ENCODE measurements at regions not wholly inside any gene's neighbourhood (a gene's known extent, or its start where the extent isn't known, plus 50 kb on each side); places are given as distances from the start of the nearest gene placed in this dataset.

- DNase-seq: no peak
Measured at GRCh38 chr11:119979701-119980100, 158.2 kb downstream of the TRIM29 start.

- DNase-seq: no peak
Measured at GRCh38 chr11:119978696-119979095, 159.2 kb downstream of the TRIM29 start.

DNA sequence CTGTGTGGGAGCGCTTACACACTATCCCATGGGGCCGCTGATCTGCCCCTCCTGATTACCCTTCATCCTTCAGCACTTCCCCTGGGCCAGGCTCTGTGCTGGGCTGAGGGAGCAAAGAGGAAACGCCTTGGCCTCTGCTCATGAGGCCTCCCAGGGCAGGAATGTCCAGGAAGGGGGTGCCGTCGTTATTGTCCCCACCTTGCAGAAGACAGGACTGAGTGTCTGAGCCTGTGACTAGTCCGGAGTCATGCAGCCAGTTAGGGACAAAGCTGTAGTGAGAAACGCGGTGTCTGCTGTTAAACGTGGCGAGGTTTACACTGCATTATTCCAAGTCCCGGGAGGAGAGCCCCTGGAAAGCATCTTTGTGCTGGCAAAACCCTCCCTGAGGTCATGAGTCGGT lies 160.0 kb downstream of the TRIM29 start:
- DNase-seq: no peak

- DNase-seq: no peak
Measured at GRCh38 chr11:119977561-119977860, 160.4 kb downstream of the TRIM29 start.

GRCh38 chr11:119976805-119977560 lies 160.9 kb downstream of the TRIM29 start:
- no peak for DNase-seq

DNA sequence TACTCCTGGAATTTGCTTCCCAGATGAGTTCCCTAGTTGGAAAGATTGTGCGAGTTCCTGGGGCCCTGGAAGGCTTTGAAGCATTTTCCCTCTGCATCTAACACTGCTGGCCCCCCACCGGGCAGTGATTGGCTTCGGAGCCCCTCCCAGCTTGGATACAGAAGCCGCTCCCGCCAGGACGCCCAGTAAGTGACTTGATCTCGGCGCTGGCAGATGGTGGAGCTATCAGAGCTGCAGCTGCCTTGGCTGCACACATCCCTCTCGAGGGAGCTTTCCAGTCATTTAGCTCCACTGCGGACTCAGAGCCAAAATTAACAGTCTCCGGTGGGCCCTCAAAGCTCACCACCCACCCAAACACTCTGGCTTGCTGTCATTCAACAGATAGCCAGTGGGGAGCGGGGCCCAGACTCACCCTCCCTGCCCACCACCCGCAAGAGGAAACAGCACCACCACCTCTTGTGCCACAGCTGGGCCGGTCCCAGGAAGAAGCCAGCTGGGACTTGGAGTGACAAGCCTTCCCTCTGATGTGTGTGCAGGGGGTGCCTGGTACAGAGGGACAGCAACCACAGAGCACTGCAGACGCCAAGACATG lies 162.3 kb downstream of the TRIM29 start:
- DNase-seq: no peak

DNA sequence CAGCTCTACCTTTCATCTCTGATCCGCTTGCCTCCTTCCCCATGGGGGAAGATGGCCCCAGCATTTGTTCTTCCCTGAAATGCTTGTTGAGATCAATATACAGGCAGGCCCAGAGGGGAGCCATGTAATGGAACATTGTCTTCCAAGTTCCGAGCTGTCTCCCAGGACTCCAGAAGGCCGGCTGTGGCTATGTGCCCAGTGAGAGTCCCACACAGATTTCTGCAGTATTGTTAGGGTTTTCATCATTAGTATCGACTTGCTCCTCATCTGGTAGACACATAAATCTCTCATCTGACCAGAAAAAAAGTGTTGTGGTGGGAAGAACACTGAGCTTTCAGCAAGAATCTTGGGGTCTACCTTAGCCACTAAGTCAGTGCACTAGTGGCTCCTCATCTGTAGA lies 163.4 kb downstream of the TRIM29 start:
- no peak for DNase-seq

GRCh38 chr11:119974051-119974450 lies 163.9 kb downstream of the TRIM29 start:
- DNase-seq: no peak

DNA sequence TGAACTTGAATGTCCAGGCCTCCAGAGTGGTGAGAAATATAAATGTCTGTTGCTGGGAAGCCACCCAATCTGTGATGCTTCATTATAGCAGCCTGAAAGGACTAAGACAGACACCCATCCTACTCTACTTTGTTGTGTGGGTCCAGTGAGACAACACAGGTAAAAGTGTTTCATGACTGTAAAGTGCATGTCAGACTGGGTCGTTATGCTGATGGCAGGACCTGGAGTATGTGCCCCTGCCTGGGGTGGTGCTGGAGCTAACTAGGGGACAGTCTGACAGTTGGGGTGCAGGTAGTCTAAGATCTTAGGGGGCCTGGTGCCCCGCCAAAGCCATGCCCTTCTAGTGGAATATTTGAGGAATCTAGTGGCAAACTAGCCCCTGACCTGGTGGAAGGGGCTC lies 165.6 kb downstream of the TRIM29 start:
- DNase-seq: no peak

DNA sequence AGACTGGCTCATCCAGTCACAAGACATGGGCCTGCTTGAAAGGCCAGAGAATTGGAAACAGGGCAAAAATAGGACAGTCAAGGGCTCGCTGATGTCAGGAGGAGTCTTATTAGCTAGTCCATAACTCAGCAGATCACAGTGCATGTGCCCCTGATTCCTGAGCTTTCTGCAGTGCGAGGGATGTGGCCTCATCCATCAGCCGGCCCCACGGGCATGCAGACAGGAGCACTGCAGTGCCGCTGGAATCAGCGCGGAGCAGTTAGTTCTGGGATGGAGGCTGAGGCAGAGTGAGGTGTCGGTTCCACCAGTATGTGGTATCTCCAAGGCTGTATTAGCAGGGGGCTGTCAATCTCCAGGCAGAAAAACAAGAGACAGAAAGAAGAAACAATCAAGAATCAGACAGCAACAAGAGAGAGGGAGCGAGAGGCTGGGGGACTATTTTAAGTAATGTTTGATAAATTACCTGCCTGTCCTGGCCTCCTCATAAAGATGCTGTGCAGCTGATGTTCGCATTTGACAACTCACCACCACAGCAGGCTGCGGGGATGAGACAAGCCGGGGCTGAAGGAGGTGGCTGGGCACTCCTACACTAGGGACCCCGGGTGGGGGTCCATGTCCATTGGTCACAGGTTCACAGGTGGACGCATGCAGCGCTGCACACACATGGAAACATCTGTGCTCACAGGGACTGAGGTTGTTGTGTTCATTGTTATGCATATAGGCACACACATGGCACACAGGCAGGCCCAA lies 167.2 kb downstream of the TRIM29 start:
- no peak for DNase-seq

- no peak for DNase-seq
Measured at GRCh38 chr11:119964136-119965025, 173.5 kb downstream of the TRIM29 start.

DNA sequence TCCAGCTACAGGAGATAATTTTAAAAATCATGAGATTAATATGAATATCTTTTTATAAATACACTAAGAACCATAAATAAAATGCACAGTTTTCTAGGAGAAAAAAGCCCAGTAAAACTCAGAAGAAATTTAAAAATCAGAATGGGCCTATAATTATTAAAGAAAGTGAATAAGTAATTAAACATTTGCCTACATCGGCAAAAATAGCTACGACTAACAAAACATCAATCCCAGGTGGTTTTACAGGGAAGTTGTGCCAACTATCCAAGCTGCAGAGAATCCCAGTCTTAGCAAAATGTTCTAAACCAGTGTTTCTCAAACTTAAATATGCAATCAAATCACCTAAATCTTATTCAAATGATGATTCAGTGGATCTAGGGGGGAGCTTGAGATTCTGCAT lies 180.0 kb downstream of the TRIM29 start:
- no peak for DNase-seq

- DNase-seq: no peak
Measured at GRCh38 chr11:119952441-119952840, 185.5 kb downstream of the TRIM29 start.

GRCh38 chr11:119943298-119943655 lies 194.6 kb downstream of the TRIM29 start:
- DNase-seq: no peak

DNA sequence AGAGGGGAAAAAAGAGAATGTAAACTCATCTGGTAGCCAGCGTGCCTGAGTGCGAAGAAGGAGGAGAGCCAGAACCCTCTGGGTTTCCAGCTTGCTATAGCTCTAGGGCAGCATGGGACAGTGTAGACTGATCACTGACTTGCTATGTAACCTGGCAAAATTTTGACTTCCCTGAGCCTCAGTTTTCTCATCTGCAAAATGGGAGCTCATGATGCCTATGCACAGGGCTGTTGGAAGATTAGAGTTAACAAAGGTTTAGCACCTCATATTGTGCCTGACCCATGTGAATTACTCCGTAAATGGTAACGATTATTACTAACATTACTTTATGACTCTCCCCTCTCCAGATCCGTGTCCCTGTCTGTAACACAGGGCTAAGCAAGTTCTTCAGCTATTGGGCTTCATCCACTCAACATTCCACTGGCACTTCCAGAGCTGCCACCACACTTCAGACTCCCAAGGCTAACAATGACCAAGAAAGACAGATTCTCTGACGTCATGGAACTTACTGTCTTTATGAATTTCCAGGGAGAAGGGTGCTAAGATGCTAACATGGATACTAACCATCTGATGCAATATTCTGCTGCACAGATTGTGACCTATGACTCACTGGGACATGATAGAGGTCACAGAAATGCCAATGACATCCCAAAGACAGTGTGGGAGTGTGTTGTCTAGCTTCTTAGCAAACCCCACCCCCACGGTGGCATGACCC lies 195.2 kb downstream of the TRIM29 start:
- no peak for DNase-seq

DNA sequence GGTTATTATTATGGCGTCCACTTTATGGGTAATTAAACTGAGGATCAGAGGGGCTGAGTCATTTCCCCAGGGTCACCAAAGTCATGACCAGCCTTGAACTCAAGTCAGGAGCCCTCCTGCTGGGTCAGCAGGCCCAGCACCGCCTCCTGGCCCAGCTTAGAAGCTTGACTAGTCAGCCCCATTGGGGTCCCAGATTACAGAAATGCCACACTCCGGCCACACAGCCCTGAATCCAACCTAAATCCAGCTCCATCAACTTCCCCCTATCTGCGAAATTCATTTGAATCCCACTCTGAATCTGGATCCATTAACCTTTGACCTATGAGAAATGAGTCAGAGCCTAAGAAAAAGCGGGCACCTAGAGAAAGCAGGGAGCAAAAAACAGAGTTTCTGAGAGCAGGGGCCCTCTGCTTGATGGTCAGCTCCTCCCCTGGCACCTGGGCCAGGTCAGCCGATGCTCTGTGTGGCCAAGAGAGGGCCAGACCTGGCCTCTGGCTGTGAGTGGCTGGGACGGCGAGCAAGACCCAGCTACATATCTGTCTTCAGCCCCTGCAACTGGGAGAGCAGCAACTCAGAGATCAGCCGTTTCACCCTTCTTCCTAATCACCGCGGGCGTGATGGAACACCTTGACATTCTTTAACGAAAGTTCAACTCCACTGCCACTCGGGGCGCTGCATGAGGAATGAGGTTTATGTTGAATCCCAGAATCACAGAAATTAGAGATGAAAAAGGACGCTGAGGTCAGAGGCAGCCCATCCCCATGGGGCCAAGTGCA lies 196.1 kb downstream of the TRIM29 start:
- DNase-seq: no peak

DNA sequence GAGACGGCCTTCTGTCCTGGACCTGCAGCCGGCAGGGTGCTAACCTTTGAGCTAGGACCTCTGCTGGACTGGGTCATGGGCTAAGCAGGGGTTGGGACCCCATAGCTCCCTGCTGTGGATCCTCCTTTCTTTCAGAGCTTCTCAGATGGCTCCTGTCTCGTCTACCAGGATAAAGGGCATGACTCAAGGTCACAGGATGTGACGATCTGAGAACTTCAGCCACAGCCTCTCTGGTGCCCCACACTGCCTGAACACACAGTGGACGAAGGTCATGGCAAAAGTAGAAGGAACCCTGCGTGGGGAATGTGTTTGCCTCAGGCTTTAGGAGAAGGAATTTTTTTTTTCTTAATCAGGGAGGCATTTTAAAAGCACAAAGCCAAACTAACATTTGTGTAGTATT lies 196.7 kb downstream of the TRIM29 start:
- no peak for DNase-seq

GRCh38 chr11:119940401-119940976 lies 197.4 kb downstream of the TRIM29 start:
- DNase-seq: no peak

DNA sequence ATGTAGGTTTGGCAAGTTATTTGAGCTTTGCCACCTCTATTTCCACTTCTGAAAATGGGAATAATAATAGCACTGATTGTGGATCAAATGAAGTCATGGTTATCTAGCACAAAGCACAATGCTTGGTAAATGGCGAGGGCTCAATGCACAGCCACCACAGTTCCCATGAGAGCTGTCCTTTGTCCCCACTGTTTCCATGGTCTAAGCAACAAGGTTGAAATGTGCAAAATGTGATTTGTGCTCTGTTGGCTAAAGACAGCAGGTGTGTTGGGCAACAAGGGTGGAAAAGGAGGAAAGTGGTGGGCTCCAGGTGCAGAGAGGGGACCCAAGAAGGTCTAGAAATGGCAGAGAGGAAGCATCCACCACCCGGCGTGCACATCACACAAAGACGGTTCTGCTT lies 200.5 kb downstream of the TRIM29 start:
- no peak for DNase-seq

DNA sequence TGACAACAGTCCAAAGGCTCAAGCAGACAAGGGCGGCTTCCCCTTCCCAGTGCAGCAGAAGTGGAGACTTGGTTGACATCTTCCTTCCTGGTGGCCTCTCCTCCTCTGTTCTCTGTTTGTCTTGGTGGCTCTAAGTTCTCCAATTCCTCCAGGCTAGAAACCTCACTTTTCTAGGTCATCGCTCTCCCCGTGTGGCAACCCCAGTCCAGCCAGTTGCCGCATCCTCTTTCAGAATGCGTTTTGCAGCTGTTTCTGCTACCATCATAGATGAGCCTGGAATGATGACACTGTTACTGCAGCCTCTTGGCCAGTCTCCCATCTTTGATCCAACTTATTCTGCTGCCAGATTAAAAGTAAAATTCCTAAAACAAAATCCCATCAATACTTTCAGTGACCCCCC lies 201.5 kb downstream of the TRIM29 start:
- DNase-seq: no peak

DNA sequence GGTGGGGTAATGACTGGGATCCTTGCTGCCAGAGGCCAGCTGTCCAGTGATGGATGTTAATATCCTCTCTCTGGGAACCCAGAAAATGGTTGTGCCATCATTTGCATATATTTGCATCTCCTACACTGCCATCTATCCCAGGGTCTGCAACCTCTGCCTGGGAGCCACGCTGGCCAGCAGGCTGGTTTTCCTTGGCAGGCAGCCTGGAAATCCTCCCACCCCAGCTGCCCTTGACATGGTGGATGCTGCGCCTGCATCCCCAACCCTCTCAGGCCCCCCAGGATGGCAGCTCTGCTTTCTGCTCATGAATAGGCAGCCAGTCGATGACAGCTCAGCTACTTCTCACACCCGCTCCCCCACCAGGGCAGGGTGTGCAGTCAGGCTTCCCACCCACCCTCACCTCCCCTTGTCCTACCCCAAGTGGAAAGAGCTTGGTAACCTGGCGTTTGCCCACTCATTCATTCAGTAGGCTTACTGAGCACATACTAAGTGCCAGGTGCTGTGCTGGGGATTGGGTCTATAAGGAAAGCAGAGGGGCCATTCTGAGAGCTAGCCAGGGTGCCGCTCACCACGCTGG lies 202.5 kb downstream of the TRIM29 start:
- DNase-seq: no peak

All from NK-92 treated with Interleukin-12 subunit alpha and Interleukin-12 subunit beta, amount 100 ng/mL, for 24 hours (cell line).